Stimulated activated CD8-positive, alpha-beta memory T cell treated with anti-CD3 and anti-CD28 coated beads, Interleukin-12 subunit alpha, Interleukin-12 subunit beta, amount 100 ng/mL, for 24 hours (primary cell): ENCODE measurements at regions not wholly inside any gene's neighbourhood (a gene's known extent, or its start where the extent isn't known, plus 50 kb on each side); places are given as distances from the start of the nearest gene placed in this dataset.
"Not testable (repeated sequence)": the region's sequence is repeated elsewhere in the genome, so short reads cannot be mapped to it uniquely, and the experiment has no call there.

Experiments
- DNase-seq: peaks from one replicate; pipeline ENCODE4 v3.0.0-alpha.2; 2020; ENCODE audit errors: extremely low read depth

GRCh38 chr20:47907031-47907675 is 121.9 kb upstream of the SULF2 start:
- no peak for DNase-seq

- no peak for DNase-seq
Observed at GRCh38 chr20:47906348-47906660, 121.0 kb upstream of the SULF2 start.

- DNase-seq, result no peak
Observed at GRCh38 chr20:47905628-47906347, 120.5 kb upstream of the SULF2 start.

GRCh38 chr20:47903009-47903408 is 117.7 kb upstream of the SULF2 start:
- not testable (repeated sequence) for DNase-seq

- DNase-seq, result not testable (repeated sequence)
Observed at GRCh38 chr20:47899313-47899712, 114.0 kb upstream of the SULF2 start.

- no peak for DNase-seq
Observed at GRCh38 chr20:47897461-47897860, 112.2 kb upstream of the SULF2 start.

GRCh38 chr20:47892681-47893080 is 107.4 kb upstream of the SULF2 start:
- DNase-seq, result not testable (repeated sequence)

- not testable (repeated sequence) for DNase-seq
Observed at GRCh38 chr20:47890708-47891107, 105.4 kb upstream of the SULF2 start.

- not testable (repeated sequence) for DNase-seq
Observed at GRCh38 chr20:47889751-47890150, 104.5 kb upstream of the SULF2 start.

- no peak for DNase-seq
Observed at GRCh38 chr20:47888351-47888750, 103.1 kb upstream of the SULF2 start.

- DNase-seq, result no peak
Observed at GRCh38 chr20:47887477-47888080, 102.3 kb upstream of the SULF2 start.

GRCh38 chr20:47887064-47887463 is 101.8 kb upstream of the SULF2 start:
- no peak for DNase-seq

GRCh38 chr20:47886454-47887041 is 101.3 kb upstream of the SULF2 start:
- no peak for DNase-seq

- no peak for DNase-seq
Observed at GRCh38 chr20:47885909-47886453, 100.7 kb upstream of the SULF2 start.

- DNase-seq, result not testable (repeated sequence)
Observed at GRCh38 chr20:47883940-47884339, 98.7 kb upstream of the SULF2 start.

- DNase-seq, result no peak
Observed at GRCh38 chr20:47883186-47883585, 97.9 kb upstream of the SULF2 start.

- DNase-seq, result no peak
Observed at GRCh38 chr20:47879771-47880170, 94.5 kb upstream of the SULF2 start.

GRCh38 chr20:47878601-47879027 is 93.3 kb upstream of the SULF2 start:
- DNase-seq, result no peak

GRCh38 chr20:47876311-47877088 is 91.2 kb upstream of the SULF2 start:
- DNase-seq, result no peak

- DNase-seq, result no peak
Observed at GRCh38 chr20:47875297-47876025, 90.2 kb upstream of the SULF2 start.

GRCh38 chr20:47872341-47872740 is 87.1 kb upstream of the SULF2 start:
- no peak for DNase-seq
